K562 (cell line): ENCODE measurements at regions not wholly inside any gene's neighbourhood (a gene's known extent, or its start where the extent isn't known, plus 50 kb on each side); places are given as distances from the start of the nearest gene placed in this dataset.
"Not testable (repeated sequence)": the region's sequence is repeated elsewhere in the genome, so short reads cannot be mapped to it uniquely, and the experiment has no call there.

Experiments
- CTCF ChIP-seq, 3 experiments: IDR thresholded peaks in 2 of 3; conservative IDR thresholded peaks in 1 of 3; 2 replicates each; pipeline ENCODE4 v1.5.1; 2011 to 2012; ENCODE audit warnings: low read length in 3 of 3, mild to moderate bottlenecking in 3 of 3, control low read depth in 2 of 3, improper control_type of control experiment in 1 of 3, inconsistent platforms in 1 of 3, low read depth in 1 of 3, mixed read lengths in 1 of 3, moderate library complexity in 1 of 3; ENCODE audit not compliant: insufficient read depth in 2 of 3
- FOXP4 ChIP-seq: sonication (generic); formaldehyde crosslinking; IDR thresholded peaks from 2 replicates; pipeline ENCODE4 v1.8.0; 2022; ENCODE audit warnings: mild to moderate bottlenecking, missing genetic modification reagents, borderline replicate concordance
- HDAC6 ChIP-seq: IDR thresholded peaks from 2 replicates; pipeline ENCODE4 v1.6.1; 2012; ENCODE audit warnings: low read depth, mild to moderate bottlenecking, control low read depth, inconsistent platforms, low read length, moderate library complexity
- POU5F1 ChIP-seq: fragments of 150-350 bp; IDR thresholded peaks from 2 replicates; pipeline ENCODE4 v1.6.1; 2014; ENCODE audit warnings: borderline replicate concordance, low read length, low read depth, mild to moderate bottlenecking; ENCODE audit not compliant: partially characterized antibody
- SMARCA5 ChIP-seq: fragments of 450-650 bp; IDR thresholded peaks from 2 replicates; pipeline ENCODE4 v1.6.1; 2016
- TEAD2 ChIP-seq: fragments of 450-650 bp; IDR thresholded peaks from 2 replicates; pipeline ENCODE4 v1.6.1; 2016; ENCODE audit warnings: missing genetic modification characterization, control low read depth, missing compliant biosample characterization

- TF ChIP-seq FOXP4 (CRISPR knock-in tag); TEAD2 (tag); POU5F1; SMARCA5; HDAC6; CTCF (IDR thresholded peaks at IDR 0.05 in 2 of 3, conservative IDR thresholded peaks at IDR 0.05 in 1 of 3; ENCODE audit: insufficient read depth in 2 of 3, low read depth in 1 of 3, low read length in 3 of 3): not testable (repeated sequence)
Observed at GRCh38 chr12:9447791-9448614, 159.7 kb downstream of the KLRB1 start.
